ENCODE measurements at regions not wholly inside any gene's neighbourhood (a gene's known extent, or its start where the extent isn't known, plus 50 kb on each side); places are given as distances from the start of the nearest gene placed in this dataset.
A peak's percentile ranks its signal among the peaks of the same experiment; 100 is the strongest.
"Not testable (repeated sequence)": the region's sequence is repeated elsewhere in the genome, so short reads cannot be mapped to it uniquely, and the experiment has no call there.

- no peak for DNase-seq (ENCODE audit: low spot score)
- peak overlapping the region; percentile 65 for H3K4me2 ChIP-seq
- no peaks in the 10 kb centered on the region for H3K9me2 ChIP-seq (replicated peaks; ENCODE audit: insufficient read depth)
- no peaks in the 10 kb centered on the region for H3K79me2 ChIP-seq
- H3K4me1 ChIP-seq (ENCODE audit: insufficient read depth) = peaks cover 16% of the 10 kb centered on the region
- H3K27ac ChIP-seq = peak overlapping the region; percentile 22
- 62% methylated on average over 1 of the region's 1 CpG for WGBS (ENCODE audit: low lambda C conversion rate, missing lambda C conversion rate)
- H4K20me1 ChIP-seq (ENCODE audit: insufficient read depth, poor library complexity, severe bottlenecking) = no peaks in the 10 kb centered on the region
- TF ChIP-seq EZH2 (IDR thresholded peaks at IDR 0.05; ENCODE audit: borderline replicate concordance) (no peak), CTCF (IDR thresholded peaks at IDR 0.05; ENCODE audit: poor library complexity) (no peak), EZH2phosphoT487 (IDR thresholded peaks at IDR 0.05; ENCODE audit: low read depth, severe bottlenecking, unreplicated experiment) (no peak)
- H3K36me3 ChIP-seq (replicated peaks; ENCODE audit: insufficient read depth, low read depth) = no peaks in the 10 kb centered on the region
- no peaks in the 10 kb centered on the region for H3K9me3 ChIP-seq (ENCODE audit: low read depth)
- H3K27me3 ChIP-seq = no peaks in the 10 kb centered on the region
- H3K4me3 ChIP-seq = no peak overlapping the region
- H2AFZ ChIP-seq = no peak overlapping the region
These were observed 125.5 kb upstream of the HAND1 start for GRCh38 chr5:154603485-154603884.

GRCh38 chr5:154603011-154603410, 125.0 kb upstream of the HAND1 start:
- Histone ChIP-seq H3K4me3 (no peak overlapping the region), H3K4me2 (no peak overlapping the region), H4K20me1 (ENCODE audit: insufficient read depth, poor library complexity, severe bottlenecking) (no peaks in the 10 kb centered on the region), H3K27ac (no peak overlapping the region), H3K9me3 (ENCODE audit: low read depth) (no peaks in the 10 kb centered on the region), H2AFZ (no peak overlapping the region), H3K9me2 (replicated peaks; ENCODE audit: insufficient read depth) (no peaks in the 10 kb centered on the region), H3K79me2 (no peaks in the 10 kb centered on the region), H3K36me3 (replicated peaks; ENCODE audit: insufficient read depth, low read depth) (no peaks in the 10 kb centered on the region), H3K4me1 (ENCODE audit: insufficient read depth) (peaks cover 16% of the 10 kb centered on the region), H3K27me3 (no peaks in the 10 kb centered on the region)
- TF ChIP-seq EZH2phosphoT487 (IDR thresholded peaks at IDR 0.05; ENCODE audit: low read depth, severe bottlenecking, unreplicated experiment) (no peak), EZH2 (IDR thresholded peaks at IDR 0.05; ENCODE audit: borderline replicate concordance) (no peak), CTCF (IDR thresholded peaks at IDR 0.05; ENCODE audit: poor library complexity) (no peak)
- DNase-seq (ENCODE audit: low spot score) = no peak
- WGBS (ENCODE audit: low lambda C conversion rate, missing lambda C conversion rate) = 67% methylated on average over 1 of the region's 1 CpG

GRCh38 chr5:154601014-154601413, 123.0 kb upstream of the HAND1 start:
- no peaks in the 10 kb centered on the region for H3K9me3 ChIP-seq (ENCODE audit: low read depth)
- H3K27ac ChIP-seq = no peak overlapping the region
- no peak overlapping the region for H3K4me2 ChIP-seq
- H3K27me3 ChIP-seq = no peaks in the 10 kb centered on the region
- DNase-seq (ENCODE audit: low spot score) = no peak
- no peak overlapping the region for H3K4me3 ChIP-seq
- WGBS (ENCODE audit: low lambda C conversion rate, missing lambda C conversion rate) = 84% methylated on average over 7 of the region's 7 CpGs
- no peaks in the 10 kb centered on the region for H3K36me3 ChIP-seq (replicated peaks; ENCODE audit: insufficient read depth, low read depth)
- TF ChIP-seq EZH2phosphoT487 (IDR thresholded peaks at IDR 0.05; ENCODE audit: low read depth, severe bottlenecking, unreplicated experiment) (no peak), CTCF (IDR thresholded peaks at IDR 0.05; ENCODE audit: poor library complexity) (no peak), EZH2 (IDR thresholded peaks at IDR 0.05; ENCODE audit: borderline replicate concordance) (no peak)
- H3K4me1 ChIP-seq (ENCODE audit: insufficient read depth) = peaks cover 16% of the 10 kb centered on the region
- no peaks in the 10 kb centered on the region for H3K9me2 ChIP-seq (replicated peaks; ENCODE audit: insufficient read depth)
- H2AFZ ChIP-seq = no peak overlapping the region
- no peaks in the 10 kb centered on the region for H4K20me1 ChIP-seq (ENCODE audit: insufficient read depth, poor library complexity, severe bottlenecking)
- no peaks in the 10 kb centered on the region for H3K79me2 ChIP-seq

- Histone ChIP-seq H3K9me2 (replicated peaks; ENCODE audit: insufficient read depth) (no peaks in the 10 kb centered on the region), H3K4me3 (no peak overlapping the region), H3K79me2 (no peaks in the 10 kb centered on the region), H3K4me2 (no peak overlapping the region), H3K9me3 (ENCODE audit: low read depth) (no peaks in the 10 kb centered on the region), H3K27me3 (no peaks in the 10 kb centered on the region), H3K36me3 (replicated peaks; ENCODE audit: insufficient read depth, low read depth) (no peaks in the 10 kb centered on the region), H2AFZ (no peak overlapping the region), H3K27ac (no peak overlapping the region), H4K20me1 (ENCODE audit: insufficient read depth, poor library complexity, severe bottlenecking) (no peaks in the 10 kb centered on the region), H3K4me1 (ENCODE audit: insufficient read depth) (no peaks in the 10 kb centered on the region)
- TF ChIP-seq EZH2phosphoT487 (IDR thresholded peaks at IDR 0.05; ENCODE audit: low read depth, severe bottlenecking, unreplicated experiment) (no peak), EZH2 (IDR thresholded peaks at IDR 0.05; ENCODE audit: borderline replicate concordance) (no peak), CTCF (IDR thresholded peaks at IDR 0.05; ENCODE audit: poor library complexity) (no peak)
- WGBS (ENCODE audit: low lambda C conversion rate, missing lambda C conversion rate) = 100% methylated on average over 2 of the region's 2 CpGs
- no peak for DNase-seq (ENCODE audit: low spot score)
These were observed 120.0 kb upstream of the HAND1 start for GRCh38 chr5:154598021-154598420.

- H3K4me3 ChIP-seq; H3K4me1 ChIP-seq (ENCODE audit: insufficient read depth); H3K36me3 ChIP-seq (replicated peaks; ENCODE audit: insufficient read depth, low read depth); H3K79me2 ChIP-seq; H3K9me3 ChIP-seq (ENCODE audit: low read depth); H3K4me2 ChIP-seq; H3K27me3 ChIP-seq; H4K20me1 ChIP-seq (ENCODE audit: insufficient read depth, poor library complexity, severe bottlenecking); H3K27ac ChIP-seq; DNase-seq (ENCODE audit: low spot score); H2AFZ ChIP-seq; H3K9me2 ChIP-seq (replicated peaks; ENCODE audit: insufficient read depth): not testable (repeated sequence)
- 63% methylated on average over 5 of the region's 5 CpGs for WGBS (ENCODE audit: low lambda C conversion rate, missing lambda C conversion rate)
These were observed 118.8 kb upstream of the HAND1 start for GRCh38 chr5:154596844-154597243.

All from hepatocyte (in vitro differentiated cells).